Stimulated activated CD4-positive, alpha-beta T cell treated with anti-CD3 and anti-CD28 coated beads, Interleukin-4, amount 100 ng/mL, for 24 hours (primary cell): ENCODE measurements at regions not wholly inside any gene's neighbourhood (a gene's known extent, or its start where the extent isn't known, plus 50 kb on each side); places are given as distances from the start of the nearest gene placed in this dataset.

Experiments used
- DNase-seq: peaks from one replicate; pipeline ENCODE4 v3.0.0-alpha.2; 2020

DNA sequence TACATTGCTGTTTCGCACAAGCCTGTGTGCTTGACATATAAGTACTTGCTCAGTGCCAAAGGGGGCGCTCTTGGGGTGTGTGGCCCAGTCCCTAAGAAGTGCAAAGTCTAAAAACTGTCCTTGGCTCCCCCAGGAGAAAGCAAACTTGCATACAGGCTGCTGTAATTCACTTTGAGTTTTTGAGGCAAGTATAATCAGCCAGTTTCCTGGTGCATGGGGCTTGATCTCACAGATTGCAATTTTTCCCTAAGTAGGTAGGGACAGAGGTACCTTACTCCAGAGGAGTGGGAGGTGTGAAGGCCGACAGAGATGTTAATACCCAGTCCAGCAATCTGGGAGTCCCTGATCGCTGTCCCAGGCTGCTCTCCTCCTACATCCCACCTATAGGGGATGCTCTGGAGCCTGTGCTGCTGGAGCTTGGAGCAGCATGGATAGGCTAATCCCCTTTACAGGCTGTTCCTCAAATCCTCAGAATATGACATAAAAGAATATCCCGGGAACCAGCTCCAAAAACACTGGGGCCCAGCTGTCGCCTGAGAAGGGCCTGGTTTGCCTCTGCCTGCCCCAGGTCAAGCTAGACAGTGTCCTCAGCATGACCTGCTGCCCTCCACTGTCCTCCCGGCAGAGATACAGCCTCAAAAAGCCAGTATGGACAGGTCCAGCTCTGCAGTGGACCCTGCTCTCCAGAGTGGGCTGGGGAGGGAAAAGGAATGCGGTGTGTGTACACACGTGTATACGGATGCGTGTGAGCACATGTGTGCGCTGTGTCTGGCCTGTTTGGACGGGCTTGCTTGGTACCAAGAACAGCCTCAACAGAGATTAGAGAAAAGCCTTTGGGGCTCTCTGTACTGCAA is 136.5 kb upstream of the HAAO start:
- DNase-seq = no peak

DNA sequence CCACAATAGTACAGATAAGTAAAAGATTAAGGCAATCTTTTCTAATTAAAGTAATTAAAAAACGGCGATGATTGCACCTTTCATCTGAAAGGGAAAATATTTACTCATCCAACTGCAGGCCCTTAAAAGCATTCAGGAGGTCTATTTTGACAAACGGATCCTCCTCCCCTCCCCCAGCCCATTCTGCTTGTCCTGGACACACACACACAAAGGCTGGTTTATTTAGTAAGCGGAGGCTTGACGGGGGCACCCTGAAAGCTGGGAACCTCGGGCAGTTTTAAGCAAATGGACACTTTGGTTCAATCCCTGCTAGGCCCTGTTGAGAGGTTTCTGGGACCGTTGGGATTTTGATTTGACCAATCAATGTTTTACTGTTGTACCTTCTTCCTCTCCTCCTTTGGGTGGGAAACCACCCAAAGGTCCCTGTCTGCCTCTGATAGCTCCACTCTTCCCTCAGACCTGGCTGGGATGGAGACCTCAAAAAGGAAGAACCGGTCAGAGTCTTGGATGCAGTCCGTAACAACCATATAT is 135.8 kb upstream of the HAAO start:
- DNase-seq = no peak

DNA sequence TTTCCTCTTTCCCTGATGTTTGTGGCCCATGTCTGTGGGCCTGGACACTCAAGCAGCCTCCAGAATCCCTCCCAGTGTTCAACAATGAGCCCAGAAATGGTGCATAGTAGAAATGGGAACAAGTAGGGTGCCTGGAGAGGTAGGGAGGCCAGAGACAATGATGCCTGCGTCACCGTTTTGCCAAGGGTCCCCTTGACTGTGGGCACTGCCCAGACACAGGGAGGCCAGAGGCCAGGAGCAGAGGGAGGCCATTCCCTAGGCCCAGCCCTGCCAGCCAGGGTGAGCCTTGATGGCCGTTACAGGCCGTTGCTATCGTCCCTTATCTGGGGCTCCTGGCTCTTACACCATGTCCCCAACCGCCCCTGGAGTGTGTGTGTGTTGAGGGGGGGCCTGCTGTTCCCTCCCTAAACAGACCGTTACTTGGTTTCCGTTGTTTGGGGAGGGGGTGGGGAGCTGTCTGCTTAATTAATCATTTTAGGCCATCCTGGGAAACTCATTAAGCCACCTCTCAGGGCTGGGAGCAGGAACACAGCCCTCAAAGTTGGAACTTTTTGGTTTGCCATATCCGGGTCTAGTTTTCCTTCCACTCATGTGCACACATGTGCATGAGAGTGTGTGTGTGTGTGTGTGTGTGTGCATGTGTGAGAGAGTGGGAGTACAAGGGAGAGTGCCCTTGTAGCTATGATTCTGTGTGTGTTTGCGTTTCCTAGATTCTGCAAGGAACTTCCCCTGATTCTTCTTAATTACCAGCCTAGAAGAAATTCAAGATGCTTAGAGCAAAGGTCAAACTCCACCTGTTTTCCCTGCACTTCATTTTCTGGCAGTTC is 135.2 kb upstream of the HAAO start:
- no peak for DNase-seq

DNA sequence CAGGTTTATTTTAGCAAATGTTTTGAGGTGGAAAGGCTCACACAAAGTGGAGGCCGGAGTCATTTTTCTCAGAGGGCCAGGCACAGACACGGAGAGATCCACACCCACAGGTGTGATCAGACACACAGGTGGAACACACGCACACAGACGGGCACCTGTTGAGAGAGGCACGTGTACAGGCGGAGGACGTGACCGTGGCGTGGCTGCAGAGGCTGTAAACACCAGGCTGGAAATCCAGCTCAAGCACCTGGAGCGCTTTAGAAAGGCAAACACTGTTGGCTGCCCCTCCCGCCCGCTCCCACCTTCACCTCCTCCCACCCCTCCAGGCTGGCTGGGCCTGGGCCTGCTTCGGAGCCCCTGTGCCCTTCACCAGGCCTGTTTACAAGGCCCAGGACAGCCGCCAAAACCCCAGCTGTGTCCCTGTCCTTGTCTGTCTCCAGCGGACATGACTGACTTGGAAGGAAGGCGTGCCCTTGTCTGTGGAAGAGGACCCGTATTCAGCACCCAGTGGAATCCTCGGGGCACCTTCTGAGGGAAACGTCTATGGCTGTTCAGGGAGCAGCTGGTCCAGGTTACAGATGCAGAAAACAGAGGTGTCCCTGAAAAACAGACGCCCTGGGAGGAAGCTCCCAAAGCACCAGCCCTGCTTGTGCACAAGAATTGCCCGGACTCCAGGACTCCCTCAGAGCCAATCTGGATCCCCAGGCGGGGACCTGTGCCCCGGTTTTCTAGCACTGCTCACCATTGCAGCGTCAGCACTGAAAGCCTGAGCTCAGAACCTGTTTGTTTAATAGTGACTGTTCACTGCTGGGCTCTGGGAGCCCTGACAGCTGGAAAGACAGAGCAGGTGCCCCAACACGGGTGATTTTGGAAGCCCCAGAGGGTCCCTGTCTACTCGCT is 134.3 kb upstream of the HAAO start:
- DNase-seq = no peak

DNA sequence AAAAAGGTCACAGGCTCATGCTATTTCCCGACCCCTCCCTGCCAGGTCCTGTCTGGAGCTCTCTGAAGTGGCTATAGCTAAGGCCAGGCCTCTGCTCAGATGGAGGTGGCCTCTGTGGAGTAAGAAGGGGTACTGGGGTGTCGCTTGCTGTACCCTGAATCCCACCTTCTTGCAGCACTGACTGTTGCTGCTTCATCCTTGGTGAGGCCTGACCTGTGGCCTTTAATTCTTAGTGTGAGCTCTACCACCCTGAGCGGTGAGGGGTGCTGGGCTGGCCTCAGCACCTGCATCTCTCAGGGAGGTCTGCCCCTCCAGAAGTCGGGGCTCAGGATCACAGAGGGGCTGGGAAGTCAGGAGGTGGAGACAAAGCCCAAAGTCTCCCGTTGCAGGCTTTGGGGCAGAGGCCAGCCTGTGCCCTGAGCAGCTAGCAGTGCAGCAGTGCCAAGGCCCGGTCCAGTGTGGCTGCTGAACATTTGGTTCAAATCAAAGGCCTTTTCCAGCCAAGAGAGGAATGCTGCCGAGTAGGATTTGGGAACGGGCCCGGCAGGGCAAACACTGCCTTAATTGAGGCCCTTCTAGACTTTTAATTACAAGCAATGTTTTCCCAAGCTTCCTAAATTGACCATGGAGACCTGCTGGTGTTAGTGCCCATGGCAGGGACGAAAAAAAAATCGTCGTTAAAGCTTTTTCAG is 133.5 kb upstream of the HAAO start:
- no peak for DNase-seq

DNA sequence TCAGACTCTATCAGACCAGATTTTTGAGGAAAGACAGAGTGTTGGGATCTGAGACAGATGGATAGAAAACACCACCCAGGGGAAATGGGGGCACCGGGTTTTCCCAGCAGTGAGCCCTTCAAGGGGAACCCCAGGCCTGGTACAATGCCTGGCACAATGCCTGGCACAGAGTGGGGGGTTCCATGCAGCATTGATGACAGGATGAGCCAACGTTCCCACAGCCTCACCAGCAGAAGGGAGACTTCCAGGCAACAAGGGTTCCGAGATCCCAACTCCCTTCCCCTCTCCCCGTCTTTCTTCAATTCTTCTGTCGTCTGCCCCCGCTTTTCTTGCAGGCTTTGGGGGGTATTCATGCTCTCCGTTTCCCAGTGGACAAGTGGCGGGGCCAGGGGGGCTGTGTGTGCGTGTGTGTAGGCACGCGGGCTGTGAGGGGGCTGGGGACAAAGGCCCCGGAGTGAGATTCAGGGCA is 132.1 kb upstream of the HAAO start:
- DNase-seq = no peak

DNA sequence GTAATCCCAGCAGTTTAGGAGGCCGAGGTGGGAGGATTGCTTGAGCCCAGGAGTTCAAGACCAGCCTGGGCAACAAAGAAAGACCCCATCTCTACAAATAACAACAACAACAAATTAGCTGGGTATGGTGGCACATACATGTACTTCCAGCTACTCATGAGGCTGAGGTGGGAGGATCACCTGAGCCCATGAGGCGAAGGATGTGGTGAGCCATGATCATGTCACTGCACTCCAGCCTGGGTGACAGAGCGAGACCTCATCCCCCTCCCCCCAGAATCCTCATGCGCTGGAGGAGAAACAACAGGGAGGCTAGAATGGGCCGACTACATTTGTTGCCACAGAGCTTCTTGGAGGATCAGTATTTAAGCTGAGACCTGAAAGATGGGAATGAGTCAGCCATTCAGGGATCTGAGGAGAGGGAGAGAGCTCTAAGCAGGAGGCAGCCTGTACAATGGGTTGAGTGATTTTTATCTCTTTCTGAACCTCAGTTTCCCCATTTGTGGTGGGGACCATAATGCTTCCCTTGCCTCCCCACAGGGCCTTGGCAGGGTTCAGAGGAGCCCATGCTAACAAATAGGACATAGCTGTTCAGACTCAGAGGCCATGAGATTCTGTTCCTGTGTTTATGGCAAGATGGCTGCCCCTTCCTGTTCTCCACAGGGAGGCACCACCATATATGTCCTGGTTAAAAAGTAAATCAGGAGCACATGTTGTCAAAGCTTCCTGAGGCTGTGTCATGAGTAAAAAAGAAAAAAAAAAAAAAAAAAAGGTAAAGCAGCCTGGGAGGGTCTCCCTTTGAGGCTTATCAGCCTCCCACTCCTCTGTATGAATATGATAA is 131.4 kb upstream of the HAAO start:
- no peak for DNase-seq

DNA sequence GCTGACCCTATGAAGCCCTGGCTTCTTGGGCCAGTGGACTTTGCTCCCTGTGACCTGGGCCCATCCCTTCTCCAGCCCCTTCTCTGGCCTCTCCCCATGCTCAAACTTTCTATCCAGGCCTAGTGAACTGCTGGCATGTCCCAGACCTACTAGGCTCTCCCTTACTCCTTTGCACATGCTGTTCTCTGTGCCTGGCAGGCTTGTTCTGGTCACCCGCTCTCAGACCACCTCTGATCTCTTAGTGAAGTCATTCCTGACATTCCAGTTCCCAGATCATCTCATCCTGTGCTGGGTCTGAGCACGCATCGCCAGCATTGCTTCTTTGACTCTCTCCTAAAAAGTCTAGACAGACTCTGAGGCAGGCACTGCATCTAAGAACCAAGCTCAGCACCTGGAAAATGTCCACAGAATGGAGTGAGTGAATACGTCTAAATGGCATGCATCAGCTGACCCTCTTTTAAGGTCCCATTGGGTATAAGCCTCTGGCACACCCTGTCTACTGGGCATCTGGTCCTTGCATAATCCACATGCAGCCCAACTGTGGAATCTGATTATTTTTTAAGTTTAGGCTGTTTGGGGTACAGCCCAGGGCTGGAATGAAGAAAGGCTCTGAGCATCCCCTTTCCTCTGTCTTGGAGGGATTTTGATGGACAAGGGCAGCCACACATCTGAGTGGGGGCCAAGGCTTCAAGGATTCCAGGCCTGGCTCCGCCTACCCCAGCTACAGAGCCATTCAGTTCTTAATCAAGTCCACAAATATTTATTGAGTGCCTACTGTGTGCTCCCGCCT is 130.6 kb upstream of the HAAO start:
- DNase-seq = no peak

DNA sequence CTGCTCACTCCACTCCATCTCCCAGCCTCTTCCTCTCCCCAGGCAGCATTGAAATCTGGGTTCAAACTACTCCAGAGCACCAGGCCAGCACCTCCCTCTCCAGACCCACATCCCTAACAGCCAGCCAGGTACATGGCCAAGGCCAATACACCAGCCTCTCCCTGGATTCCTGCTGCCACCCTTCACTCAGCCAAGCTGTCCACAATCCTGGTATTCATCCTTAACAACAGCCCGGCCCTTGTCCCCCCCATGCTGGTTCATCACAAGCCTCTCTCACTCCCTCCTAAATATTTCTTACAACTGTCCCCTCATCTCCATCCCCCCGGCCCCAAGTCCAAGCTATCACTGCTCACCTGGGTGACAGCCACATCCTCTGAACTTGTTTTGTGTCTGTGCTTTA is 129.9 kb upstream of the HAAO start:
- DNase-seq = no peak

DNA sequence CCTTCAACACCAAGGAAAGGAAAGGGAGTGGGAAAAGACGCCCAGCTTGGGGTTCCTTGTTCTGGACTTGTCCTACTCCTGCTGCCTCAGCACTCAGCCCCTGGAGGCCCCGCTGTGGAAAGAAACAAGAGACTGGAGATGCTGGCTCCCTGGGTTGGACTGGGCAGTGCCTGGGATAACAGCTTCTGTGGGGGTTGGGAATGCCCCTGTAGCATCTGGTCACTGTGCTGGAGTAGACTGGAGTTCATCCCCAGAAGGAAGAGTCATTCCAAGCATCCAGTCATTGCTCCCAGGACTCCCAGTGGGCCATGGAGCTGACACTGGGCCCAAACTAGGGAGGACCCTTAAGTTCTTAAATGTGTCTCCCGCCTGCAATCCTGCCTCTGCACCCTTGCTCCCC is 129.3 kb upstream of the HAAO start:
- DNase-seq = no peak

DNA sequence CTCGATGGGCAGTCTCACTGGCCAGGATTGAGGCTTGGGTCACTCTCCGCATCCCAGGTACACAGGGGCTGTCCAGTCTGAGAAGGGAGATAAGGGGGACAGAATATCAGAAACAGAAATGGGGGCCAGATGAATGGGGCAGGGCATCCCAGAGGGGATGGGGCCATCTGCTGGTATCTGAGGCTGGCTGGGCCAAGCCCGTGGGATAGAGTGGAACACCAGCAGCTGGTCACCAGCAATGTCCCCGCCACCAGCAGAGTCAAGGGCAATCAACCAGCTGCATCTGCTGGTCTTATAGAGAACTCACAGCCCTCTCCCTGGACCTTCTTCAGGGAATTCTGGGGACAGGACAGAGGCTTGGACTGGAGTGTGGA is 128.8 kb upstream of the HAAO start:
- DNase-seq = no peak

DNA sequence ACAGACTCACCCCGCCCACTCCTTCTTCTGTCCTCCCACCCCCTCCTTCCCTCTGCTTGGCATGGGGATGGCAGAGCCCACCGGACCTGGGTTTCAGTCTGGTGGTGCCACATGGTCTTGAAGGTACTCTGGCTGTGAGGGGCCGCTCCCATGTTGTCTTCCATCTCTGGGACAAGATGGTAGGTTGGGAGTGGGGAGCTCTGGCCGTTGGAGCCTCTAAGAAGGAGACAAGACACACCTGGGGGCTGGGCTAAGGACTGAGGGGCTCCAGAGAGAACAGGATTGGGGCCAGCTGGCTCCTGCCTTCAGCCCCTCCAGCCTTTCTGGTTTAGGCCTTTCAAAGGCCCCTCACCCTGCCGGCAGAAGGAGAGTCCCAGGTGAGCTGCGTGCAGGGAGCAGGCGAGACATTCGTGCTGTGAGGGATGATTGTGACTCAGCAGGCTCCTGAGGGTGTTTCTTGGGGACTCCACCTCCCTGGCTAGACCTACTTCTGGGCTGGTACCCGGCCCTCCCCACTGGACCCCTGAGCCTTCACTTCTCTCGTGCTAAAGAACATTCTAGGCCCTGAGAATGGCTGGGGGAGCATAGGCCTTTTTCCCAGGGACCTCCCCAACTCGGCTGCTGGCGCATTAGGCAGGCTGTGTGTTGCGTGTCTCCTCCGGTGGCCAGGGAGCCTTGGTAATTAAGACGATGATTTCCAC is 128.2 kb upstream of the HAAO start:
- DNase-seq = no peak

DNA sequence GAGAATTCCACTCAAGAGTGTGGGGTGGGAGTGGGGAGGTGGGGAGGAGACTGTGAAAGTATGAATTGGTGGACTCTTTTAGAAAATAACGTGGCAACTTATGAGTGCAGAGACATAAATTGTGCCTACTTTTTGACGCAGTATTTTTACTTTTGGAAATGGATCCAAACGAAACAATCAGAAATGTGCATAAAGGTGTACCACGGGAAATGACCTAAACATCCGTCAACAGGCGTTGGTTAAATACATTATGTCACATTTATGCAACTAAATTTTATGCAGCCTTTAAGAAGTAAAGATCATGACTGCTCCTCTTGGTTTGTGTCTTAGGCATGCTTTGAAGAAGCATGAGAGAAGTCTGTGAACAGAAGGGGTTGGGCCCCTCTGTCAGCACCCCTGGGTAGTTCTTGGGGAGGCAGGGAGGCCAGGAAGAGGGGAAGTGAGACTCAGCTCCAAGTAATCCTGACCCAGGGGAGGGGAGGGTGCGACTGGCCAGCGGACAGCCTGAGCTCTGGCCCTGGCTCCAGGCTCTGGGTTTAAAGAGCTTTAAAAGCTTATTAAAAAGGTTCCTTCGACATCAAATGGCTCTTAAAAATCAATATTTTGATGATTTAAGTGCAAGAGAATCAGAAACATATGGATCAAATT is 126.4 kb upstream of the HAAO start:
- DNase-seq = no peak

DNA sequence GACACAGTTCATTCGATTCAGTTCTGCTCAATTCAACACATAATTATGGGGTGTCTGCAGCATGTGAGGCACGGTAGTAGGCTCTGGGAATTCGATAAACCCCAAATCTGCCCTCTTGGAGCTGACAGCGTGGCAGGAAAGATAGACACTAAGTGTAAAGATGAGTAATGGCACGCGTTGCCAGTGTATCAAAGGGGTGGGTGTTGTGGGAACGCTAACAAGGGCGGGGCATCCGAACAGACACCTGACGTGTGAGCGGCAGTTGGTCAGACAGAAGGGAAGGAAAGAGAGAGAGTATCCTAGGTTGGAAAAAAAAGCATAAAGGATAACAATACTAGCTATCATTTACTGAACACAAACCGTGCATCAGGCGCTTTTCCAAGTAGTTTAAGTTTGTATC is 125.7 kb upstream of the HAAO start:
- no peak for DNase-seq

DNA sequence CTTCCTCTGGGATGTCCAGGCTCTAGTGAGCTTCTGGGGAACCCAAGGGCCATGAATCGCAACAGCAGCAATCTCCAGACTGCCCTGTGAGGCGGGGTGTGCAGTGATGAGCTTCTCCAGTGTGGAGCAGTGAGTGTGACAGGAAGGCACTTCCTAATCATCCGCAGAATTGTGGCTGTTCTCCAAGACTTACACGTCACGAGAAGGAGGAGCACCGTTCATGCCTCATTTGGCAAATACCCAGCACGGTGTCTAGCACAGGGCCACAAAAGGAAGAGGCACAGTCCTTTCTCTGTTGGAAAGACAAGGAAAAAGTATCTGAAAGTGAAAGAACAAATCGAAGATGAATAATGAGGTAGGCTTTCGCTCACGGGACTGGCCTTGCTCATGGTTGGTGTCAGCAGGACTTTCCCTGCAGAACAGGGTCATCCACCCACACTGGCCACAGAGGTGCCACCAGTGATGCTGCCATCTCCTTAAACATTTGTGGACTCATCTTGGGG is 125.1 kb upstream of the HAAO start:
- DNase-seq = no peak

DNA sequence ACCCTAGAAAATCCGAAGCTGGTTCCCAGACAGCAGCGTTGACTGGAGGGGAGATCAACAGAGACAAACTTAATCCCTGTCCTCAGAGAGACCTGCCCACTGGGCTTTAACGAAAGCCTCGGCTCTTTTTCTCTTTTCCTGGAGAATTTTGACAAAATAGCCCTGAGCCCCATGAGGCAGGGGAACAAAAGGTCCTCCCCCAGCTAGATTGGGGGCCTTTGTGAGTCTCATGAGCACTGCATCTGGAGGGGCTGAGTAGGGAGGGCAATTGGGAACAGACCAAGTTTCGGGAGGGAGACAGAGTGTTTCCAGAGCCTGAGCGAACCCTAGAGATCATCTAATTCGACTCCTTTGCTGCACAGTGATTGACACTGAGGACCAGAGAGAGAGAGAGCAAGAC is 123.9 kb upstream of the HAAO start:
- DNase-seq = no peak

DNA sequence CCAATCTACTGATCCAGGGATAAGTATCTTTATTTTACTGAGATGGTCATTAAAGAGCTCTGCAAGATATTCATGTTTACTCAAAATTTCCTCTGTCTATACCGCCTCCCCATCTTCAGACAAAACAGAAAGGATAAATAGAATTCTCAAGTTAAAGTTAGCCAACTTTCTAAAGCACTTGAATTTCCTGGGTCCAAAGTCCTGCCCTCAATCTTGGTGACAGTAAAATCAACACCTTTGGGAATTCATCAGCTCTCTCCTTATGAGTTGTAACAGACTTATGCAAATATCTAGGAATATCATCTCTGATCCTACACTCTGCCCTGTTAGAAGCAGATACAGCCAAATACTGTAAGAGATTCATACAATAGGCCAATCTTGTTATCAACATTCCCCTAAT is 122.5 kb upstream of the HAAO start:
- DNase-seq = no peak

DNA sequence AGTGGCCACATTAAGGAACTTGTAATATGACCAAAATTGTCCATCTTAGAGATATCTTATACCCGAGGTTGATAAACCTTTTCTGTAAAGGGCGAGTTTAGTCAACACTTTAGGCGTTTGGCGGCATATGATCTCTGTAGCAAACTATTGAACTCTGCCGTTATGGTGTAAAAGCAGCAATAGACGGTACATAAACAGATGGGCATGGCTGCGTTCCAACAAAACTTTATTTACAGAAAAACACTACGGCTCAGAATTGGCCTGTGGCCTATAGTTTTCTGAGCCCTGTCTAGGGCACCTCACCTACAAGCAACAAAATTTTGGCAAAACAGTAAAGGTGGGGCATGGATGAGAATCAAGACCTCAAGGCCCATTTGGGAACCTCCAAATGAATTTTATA is 121.9 kb upstream of the HAAO start:
- no peak for DNase-seq

DNA sequence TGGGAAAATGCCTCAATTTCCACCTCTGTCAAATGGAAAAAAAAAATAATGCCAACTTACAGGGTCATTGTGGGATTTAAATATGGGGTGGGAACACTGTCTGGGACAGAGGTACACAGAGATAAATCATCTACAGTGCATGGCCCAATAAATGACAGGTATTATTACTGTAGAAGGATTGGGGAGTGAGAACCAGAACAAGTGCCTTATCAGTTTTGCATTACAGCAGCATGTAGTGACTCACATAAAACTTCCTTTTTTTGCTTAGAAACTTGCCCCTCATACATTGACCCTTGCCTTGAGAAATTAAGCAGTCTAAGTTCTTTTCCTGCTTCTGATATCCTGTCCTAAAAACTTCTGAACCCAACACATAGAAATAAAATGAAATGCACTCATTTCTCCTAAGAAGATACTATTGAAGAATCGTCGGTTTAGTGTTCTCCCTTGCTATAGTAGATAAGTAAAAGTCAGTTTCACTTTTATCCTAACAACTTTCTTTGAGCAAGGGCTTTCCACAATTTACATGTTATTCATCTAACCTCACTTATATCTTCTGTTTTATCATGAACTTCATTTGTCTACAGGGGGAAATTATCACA is 121.0 kb upstream of the HAAO start:
- no peak for DNase-seq
